ENCODE measurements at regions not wholly inside any gene's neighbourhood (a gene's known extent, or its start where the extent isn't known, plus 50 kb on each side); places are given as distances from the start of the nearest gene placed in this dataset.

GRCh38 chr2:71776227-71776626, 322.9 kb downstream of the DYSF start:
- no peaks in the 10 kb centered on the region for H3F3A ChIP-seq (replicated peaks; ENCODE audit: insufficient read depth)
- no peaks in the 10 kb centered on the region for H3K36me3 ChIP-seq (replicated peaks in 1 of 2; ENCODE audit: control insufficient read depth in 1 of 2, insufficient read depth in 2 of 2, low read length in 1 of 2)
- no peak overlapping the region for H3K4me3 ChIP-seq (ENCODE audit: low read depth in 2 of 2, low read length in 1 of 2)
- no peak overlapping the region for H2AFZ ChIP-seq (ENCODE audit: low read depth)
- H3K4me1 ChIP-seq (ENCODE audit: control insufficient read depth in 1 of 2, insufficient read depth in 2 of 2, low read depth in 1 of 2, low read length in 1 of 2): no peaks in the 10 kb centered on the region
- WGBS (ENCODE audit: low lambda C conversion rate): 78% methylated on average over 3 of the region's 3 CpGs
- H3K4me2 ChIP-seq: no peak overlapping the region
- H3K9ac ChIP-seq: no peak overlapping the region
- no peaks in the 10 kb centered on the region for H3K9me2 ChIP-seq
- no peaks in the 10 kb centered on the region for H3K9me3 ChIP-seq
- H3K27me3 ChIP-seq (ENCODE audit: insufficient read depth): no peaks in the 10 kb centered on the region; the same call in 1 of the 2 replicates
- no peak for DNase-seq
- CTCF ChIA-PET: interaction anchor here (0.9 to 1.3 kb wide), 2 partner anchors 231 to 374 kb away, joined by 3 read pairs; no protein-coding TSS in a partner anchor
- no peaks in the 10 kb centered on the region for H4K20me1 ChIP-seq (ENCODE audit: insufficient read depth)
- no peaks in the 10 kb centered on the region for H3K79me2 ChIP-seq (ENCODE audit: insufficient read depth)
- TF ChIP-seq ZBTB33 (IDR thresholded peaks at IDR 0.05; ENCODE audit: borderline replicate concordance, low read depth) (no peak), NRF1 (IDR thresholded peaks at IDR 0.05; ENCODE audit: low read depth, low read length) (no peak), PBX3 (IDR thresholded peaks at IDR 0.05) (no peak), RFX5 (IDR thresholded peaks at IDR 0.05; ENCODE audit: low read length) (no peak), EP300 (IDR thresholded peaks at IDR 0.05; ENCODE audit: borderline replicate concordance in 1 of 2, low read depth in 1 of 2, low read length in 1 of 2) (no peak), SIN3A (IDR thresholded peaks at IDR 0.05; ENCODE audit: borderline replicate concordance, low read depth, low read length) (no peak), FOXM1 (IDR thresholded peaks at IDR 0.05; ENCODE audit: low read depth) (no peak), RAD21 (IDR thresholded peaks at IDR 0.05; ENCODE audit: low read length) (no peak), IRF3 (IDR thresholded peaks at IDR 0.05; ENCODE audit: low read depth, low read length) (no peak), MAX (IDR thresholded peaks at IDR 0.05; ENCODE audit: low read depth) (no peak), MXI1 (IDR thresholded peaks at IDR 0.05; ENCODE audit: low read depth, low read length) (no peak), USF2 (IDR thresholded peaks at IDR 0.05; ENCODE audit: borderline replicate concordance, low read depth, low read length) (no peak), RXRA (IDR thresholded peaks at IDR 0.05; ENCODE audit: borderline replicate concordance, low read depth) (no peak), TAF1 (IDR thresholded peaks at IDR 0.05; ENCODE audit: borderline replicate concordance, low read depth, low read length) (no peak)
- no peak overlapping the region for H3K27ac ChIP-seq (ENCODE audit: low read depth in 2 of 2, low read length in 1 of 2)
- POLR2A ChIA-PET: no interaction called here

All from SK-N-SH (cell line).